Fibroblast of skin of right quadriceps (primary cell): ENCODE measurements at regions not wholly inside any gene's neighbourhood (a gene's known extent, or its start where the extent isn't known, plus 50 kb on each side); places are given as distances from the start of the nearest gene placed in this dataset.
A peak's percentile ranks its signal among the peaks of the same experiment; 100 is the strongest.
"Not testable (repeated sequence)": the region's sequence is repeated elsewhere in the genome, so short reads cannot be mapped to it uniquely, and the experiment has no call there.

Experiments used
- DNase-seq: peaks from one replicate; pipeline ENCODE4 v3.0.0-alpha.2; 2013

DNA sequence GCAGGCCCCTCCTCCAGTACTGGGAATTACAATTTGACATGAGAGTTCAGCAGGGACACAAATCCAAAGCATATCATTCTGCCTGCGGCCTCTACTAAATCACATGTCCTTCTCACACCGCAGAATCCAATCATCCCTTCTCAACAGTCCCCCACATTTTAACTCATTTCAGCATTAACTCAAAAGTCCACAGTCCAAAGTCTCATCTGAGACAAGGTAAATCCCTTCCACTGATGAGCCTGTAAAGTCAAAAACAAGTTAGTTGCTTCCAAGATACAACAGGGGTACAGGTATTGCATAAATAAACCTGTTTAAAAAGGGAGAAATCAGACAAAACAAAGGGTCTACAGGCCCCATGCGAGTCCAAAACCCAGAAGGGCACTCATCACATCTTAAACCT, 64.0 kb downstream of the EBNA1BP2 start:
- no peak for DNase-seq

DNA sequence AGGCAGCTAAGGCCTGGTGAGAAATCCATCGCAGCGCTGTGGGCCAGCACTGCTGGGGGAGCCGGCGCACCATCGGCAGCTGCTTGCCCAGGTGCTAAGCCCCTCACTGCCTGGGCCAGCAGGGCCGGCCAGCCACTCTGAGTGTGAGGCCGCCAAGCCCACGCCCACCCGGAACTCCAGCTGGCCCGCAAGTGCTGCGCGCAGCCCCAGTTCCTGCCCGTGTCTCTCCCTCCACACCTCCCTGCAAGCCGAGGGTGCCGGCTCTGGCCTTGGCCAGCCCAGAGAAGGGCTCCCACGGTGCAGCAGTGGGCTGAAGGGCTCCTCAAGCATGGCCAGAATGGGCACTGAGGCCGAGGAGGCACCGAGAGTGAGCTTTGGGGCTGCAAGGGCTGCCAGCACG, 64.4 kb downstream of the EBNA1BP2 start:
- no peak for DNase-seq

DNA sequence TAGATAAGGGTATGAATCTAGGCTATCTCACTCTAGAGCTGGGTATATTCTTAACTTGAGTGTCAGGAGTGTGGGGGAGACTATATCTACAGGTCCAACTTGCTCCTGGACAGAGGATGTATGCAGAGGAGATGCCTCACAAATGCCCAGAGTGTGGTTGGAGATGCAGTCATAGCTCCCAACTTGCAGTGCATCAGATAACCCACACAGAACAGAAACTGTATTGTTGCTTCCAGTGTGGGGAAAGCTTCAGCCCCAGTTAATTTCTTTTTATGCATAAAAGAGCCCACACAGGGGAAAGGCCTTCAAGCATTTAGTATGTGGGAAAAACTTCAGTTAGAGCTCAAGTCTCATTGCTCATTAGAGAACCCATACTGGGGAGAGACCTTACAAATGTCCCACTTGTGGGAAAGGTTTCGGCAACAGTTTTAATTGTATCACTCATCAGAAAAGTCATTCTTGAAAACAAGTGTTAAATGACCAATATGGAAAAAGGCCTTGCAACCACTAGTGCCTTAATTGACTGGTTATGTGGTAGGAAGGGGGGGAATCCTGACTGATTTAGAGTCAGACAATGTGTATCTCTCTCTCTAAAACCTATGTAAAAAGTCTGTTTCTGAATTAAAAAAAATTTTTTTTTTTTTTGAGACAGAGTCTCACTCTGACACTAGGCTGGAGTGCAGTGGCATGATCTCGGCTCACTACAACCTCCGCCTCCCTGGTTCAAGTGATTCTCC, 67.9 kb downstream of the EBNA1BP2 start:
- DNase-seq: no peak

DNA sequence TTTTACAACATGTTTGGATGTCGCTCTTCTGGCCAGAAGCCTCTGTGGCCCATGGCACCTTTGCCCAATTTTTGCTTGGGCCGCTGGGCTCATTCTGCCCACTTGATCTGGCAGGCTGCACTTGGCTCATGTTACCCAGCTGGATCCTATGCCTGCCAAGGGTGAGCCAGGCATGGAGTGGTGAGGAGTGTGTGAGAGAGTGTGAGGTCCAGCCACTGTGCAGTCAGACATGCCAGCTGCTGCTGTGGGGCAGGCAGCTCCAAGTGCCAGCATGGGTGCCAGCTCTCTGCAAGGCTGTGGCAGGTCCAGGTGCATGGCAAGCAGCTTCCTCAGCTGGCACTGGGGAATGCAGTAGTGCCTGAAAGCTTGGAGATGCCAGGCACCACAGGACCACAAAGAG, 71.0 kb downstream of the EBNA1BP2 start:
- no peak for DNase-seq

DNA sequence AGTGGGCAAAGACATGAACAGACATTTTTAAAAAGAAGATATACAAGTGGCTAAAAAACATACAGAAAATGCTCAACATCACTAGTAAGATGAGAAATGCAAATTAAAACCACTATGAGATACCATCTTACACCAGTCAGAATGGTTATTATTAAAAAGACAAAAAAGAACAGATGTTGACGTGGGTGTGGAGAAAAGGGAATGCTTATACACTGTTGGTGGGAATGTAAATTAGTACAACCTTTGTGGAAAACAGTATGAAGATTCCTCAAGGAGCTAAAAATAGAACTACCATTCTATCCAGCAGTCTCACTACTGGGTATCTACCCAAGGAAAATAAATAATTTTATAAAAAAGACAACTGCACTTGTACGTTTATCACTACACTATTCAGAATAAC, 73.9 kb downstream of the EBNA1BP2 start:
- DNase-seq: no peak

DNA sequence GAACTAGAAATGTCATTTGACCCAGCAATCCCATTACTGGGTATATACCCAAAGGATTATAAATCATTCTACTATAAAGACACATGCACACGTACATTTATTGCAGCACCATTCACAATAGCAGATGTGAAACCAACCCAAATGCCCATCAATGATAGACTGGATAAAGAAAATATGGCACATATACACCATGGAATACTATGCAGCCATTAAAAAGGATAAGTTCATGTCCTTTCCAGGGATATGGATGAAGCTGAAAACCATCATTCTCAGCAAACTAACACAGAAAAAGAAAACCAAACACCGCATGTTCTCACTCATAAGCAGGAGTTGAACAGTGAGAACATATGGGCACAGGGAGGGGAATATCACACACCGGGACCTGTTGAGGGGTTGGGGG, 75.6 kb downstream of the EBNA1BP2 start:
- DNase-seq: not testable (repeated sequence)

GRCh38 chr1:43090812-43091211, 81.3 kb downstream of the EBNA1BP2 start:
- not testable (repeated sequence) for DNase-seq

DNA sequence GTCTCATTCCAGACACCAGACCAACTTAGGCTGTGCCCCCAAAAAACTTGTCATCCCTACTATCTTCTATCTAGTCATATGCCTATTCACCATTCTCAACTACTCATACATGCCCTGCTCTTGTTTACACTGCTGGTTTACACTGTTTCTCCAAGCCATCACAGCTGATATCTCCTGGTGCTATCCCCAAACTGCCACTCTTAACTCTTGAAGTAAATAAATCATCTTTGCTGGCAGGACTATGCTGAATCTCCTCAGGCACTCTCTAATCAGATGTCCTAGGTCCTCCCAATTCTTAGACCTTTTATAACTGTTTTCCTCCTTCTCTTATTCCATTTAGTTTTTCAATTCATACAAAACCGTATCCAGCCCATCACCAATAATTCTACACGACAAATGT, 81.9 kb downstream of the EBNA1BP2 start:
- not testable (repeated sequence) for DNase-seq

GRCh38 chr1:43083375-43083891, 88.7 kb downstream of the EBNA1BP2 start:
- no peak for DNase-seq

- no peak for DNase-seq
These were observed 89.3 kb downstream of the EBNA1BP2 start for GRCh38 chr1:43082740-43083139.

DNA sequence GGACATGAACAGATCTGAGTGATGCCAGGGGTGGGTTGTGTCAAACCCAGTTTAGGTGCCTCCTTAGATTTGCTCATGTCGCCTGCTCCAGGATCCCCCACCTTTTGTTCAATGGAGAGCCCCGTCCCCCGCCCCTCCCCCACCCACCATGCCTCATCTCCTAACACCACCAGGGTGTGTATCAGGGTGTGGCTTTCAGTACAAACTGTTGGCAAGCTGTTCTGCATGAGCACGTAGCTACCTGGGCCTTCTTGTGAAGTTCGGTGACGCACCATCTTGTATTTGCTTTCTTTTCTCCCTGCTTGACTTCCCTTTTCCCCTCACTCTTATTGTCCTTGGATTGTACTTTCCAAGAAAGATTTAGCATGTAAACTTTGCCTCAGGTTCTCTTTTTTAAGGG, 94.8 kb downstream of the EBNA1BP2 start:
- DNase-seq: no peak

- DNase-seq: no peak
These were observed 97.4 kb downstream of the EBNA1BP2 start for GRCh38 chr1:43074709-43075108.

DNA sequence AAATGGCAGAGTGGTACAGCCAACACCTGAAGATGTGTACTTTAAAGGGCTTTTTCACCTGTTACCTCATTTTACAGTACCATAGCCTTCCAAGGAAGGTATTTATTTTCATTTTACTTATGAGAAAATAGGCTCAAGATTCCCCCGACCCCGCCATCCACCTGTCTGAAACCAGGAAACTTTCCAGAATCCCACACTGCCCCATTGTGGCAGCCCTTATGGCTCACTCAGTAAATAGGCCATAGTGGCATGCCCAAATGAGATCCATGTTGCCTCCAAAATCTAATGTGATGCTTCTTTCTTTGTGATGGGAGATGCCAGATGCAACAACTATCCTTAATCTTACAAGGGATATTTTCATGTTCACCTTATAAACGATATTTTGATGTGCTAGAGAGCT, 97.8 kb downstream of the EBNA1BP2 start:
- DNase-seq: no peak

DNA sequence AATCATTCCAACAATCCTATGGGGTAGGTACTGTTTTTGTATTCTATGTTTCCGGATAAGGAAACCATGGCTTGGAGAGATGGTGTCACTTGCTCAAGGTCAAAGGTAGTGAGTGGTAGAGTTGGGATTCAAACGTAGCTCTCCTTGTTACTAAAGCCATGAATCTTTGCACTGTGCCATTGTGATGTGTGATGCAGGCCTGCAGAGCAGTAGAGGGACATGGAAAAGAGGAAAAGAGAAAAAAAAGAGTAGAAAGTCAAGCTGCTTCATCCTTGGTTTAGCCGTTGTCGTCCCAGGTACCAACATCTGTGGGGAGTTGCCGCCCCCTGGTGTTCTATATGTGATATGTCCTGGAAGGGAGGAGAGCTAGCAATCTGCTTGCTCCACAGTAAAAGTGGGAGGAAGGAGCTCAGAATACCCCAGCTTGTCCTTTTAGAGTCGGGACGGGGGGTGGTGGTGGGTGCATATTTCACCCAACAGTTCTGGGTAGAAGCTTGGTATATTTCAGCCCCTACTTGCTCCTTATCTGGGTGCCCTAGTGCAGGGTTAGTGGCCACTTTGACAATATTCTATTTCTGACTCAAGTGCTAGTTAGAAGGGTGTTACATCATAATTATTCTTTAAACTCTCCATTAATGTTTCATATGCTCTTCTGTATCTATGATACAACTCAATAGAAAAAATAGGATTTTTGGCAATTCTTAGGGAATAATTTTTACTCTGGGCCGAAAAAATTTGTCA, 98.4 kb downstream of the EBNA1BP2 start:
- DNase-seq: peak; percentile 71

- no peak for DNase-seq
These were observed 99.8 kb downstream of the EBNA1BP2 start for GRCh38 chr1:43072314-43072713.

DNA sequence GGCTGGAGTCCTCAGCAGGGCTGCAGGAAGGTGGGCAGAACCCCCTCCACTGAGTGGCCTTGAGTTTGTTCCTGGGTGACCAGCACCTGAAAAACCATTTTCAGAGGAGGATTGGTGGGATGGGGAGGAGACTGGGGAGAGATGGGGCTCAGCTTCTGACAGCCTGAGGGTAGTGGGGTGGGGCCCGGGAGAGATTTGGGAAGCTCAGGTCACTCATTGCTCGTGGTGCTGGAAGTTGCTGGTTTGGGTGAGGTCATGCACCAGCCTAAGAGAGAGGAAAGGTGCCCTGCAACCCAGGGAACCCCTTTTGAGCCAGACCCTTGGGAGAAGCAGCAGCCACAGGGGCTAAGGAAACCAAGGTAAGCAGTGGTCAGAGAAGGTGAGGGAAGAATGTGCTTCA, 100.8 kb downstream of the EBNA1BP2 start:
- no peak for DNase-seq

DNA sequence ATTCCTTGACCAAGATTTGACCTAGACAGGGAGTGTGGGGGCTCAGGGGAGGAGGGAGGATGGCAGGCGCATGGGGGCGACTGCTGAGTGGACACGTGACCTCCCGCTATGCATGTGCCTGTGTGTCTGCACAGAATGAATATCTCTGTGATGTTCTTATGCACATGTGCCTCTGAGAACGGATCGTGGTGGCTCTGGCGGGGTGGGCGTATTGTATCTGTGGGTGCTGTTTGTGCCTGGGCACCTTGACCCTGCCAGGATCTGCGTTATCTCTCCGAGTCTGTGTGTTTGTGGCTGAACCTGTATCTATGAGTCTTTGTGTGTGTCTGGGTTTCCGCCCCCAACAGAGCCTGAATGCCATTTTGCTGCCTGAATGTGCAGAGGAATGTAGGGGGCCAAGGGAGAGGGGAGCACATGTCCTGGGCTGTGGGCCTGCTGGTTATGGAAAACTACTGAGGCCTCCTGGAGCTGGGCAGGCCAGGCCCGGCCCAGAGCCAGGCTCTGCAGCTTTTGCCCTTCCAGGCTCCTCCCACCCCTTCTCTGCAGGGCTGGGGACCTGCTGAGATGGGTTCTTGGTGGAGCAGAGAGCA, 102.5 kb downstream of the EBNA1BP2 start:
- no peak for DNase-seq

DNA sequence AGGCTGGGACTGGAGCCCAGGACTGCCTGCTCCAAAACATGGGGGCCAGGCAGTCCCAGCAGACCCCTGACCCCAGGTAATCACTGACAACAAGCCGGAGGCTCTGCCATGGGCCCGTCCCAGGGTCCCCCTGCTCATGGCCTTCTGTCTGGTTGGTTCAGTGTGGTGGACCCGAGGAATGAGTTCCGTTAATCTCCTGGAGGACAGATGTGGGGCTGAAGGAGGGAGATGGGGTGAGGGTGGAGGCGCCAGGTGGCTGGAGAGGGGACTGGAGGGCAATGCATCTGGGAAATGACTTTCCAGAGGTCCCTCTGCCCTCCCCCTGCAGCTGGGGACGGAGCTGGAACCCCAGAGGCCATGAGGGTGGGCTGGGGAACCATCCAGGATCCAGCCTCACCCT, 103.2 kb downstream of the EBNA1BP2 start:
- DNase-seq: no peak

- no peak for DNase-seq
These were observed 103.9 kb downstream of the EBNA1BP2 start for GRCh38 chr1:43067977-43068751.

DNA sequence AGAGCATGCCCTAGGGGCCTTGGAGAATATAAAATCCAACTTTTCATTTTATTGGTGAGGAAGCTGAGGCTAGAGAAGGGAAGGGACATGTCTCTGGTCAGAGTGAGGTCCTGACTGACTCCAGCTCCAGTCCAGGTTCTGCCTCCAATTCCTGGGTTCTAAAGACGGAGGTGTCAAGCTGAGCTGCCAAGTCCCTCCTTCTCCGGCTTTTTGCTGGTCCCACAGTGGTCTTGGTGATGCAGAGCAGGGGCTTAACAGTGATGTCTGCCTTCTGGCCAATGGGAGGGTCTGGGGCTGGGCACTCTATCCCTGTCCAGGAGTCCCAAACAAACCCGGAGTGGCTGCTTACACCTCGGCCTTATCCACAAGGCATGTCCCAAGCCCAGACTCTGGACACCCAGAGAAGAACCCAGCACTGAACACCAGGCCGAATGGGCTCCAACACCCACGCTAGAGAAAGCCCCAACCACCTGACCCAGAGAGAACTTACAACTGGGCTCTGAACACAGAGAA, 104.8 kb downstream of the EBNA1BP2 start:
- DNase-seq: no peak

DNA sequence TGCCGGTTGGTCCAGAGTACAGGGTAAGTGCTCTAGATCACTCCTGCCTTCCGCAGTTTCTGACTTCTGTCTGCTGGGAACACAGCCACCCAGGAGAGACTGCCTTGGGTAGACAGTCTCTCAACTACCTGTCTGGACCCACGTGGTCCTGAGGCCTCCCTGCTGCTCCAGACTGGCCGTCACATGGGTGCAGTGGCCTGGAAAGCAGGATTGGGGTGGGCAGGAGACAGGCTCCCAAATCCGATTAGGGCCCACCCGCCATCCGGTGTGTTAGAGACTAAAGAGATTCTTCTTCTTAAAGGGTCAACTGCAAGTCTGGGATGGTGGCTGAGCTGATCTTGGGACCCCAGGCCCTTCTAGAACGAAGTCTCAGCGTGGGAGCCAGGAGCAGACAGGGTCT, 105.5 kb downstream of the EBNA1BP2 start:
- no peak for DNase-seq

GRCh38 chr1:43065616-43066399, 106.3 kb downstream of the EBNA1BP2 start:
- DNase-seq: no peak
